Tibial nerve (tissue), 4 donors: ENCODE measurements at regions not wholly inside any gene's neighbourhood (a gene's known extent, or its start where the extent isn't known, plus 50 kb on each side); places are given as distances from the start of the nearest gene placed in this dataset.

Experiments used
- DNase-seq, 2 donors: peaks; one replicate each; pipeline ENCODE4 v3.0.0-alpha.2; 2019; ENCODE audit warnings: low spot score in 2 of 2
- H3K27ac ChIP-seq, 4 donors: fragments of 200-600 bp; sonication (generic) in 3 of 4; one replicate each; pipeline ENCODE4 v1.5.1; 2017 to 2019; ENCODE audit warnings: mild to moderate bottlenecking in 1 of 4
- H3K27me3 ChIP-seq, 2 donors: fragments of 200-600 bp; sonication (generic) in 1 of 2; one replicate each; pipeline versions ENCODE4 v1.5.1 to v1.6.0; 2017 to 2019
- H3K36me3 ChIP-seq, 3 donors: fragments of 200-600 bp; sonication (generic); one replicate each; pipeline ENCODE4 v1.5.1; 2018 to 2019
- H3K4me1 ChIP-seq, 4 donors: fragments of 200-600 bp; sonication (generic) in 3 of 4; one replicate each; pipeline ENCODE4 v1.5.1; 2017 to 2019
- H3K4me3 ChIP-seq, 4 donors: fragments of 200-600 bp; sonication (generic) in 3 of 4; one replicate each; pipeline ENCODE4 v1.5.1; 2017 to 2019; ENCODE audit warnings: mild to moderate bottlenecking in 1 of 4, moderate library complexity in 1 of 4
- H3K9me3 ChIP-seq, 4 donors: fragments of 200-600 bp; sonication (generic) in 3 of 4; one replicate each; pipeline ENCODE4 v1.5.1; 2017 to 2019
- EP300 ChIP-seq, 2 donors: sonication (generic); formaldehyde crosslinking; IDR thresholded peaks; one replicate each; pipeline ENCODE4 v1.6.1; 2017; ENCODE audit warnings: antibody characterized with exemption in 2 of 2, mild to moderate bottlenecking in 1 of 2
- POLR2A ChIP-seq, 2 donors: fragments of 450-650 bp; IDR thresholded peaks; one replicate each; pipeline ENCODE4 v1.6.1; 2017; ENCODE audit warnings: antibody characterized with exemption in 2 of 2, mild to moderate bottlenecking in 2 of 2, moderate library complexity in 2 of 2
- WGBS, 2 donors: methylation state at CpG; one replicate each; pipeline ENCODE4 v1.1.5; 2018; 5-methylcytosine and 5-hydroxymethylcytosine counted together
- TF ChIP-seq, protein P1 (sequence below), 5 experiments: fragments of 200-600 bp in 3 of 5; fragments of 450-650 bp in 2 of 5; sonication (generic) in 3 of 5; IDR thresholded peaks; one replicate each; pipeline ENCODE4 v1.5.1; 2016 to 2019; ENCODE audit warnings: antibody characterized with exemption in 5 of 5, mild to moderate bottlenecking in 3 of 5, moderate library complexity in 2 of 5

DNA sequence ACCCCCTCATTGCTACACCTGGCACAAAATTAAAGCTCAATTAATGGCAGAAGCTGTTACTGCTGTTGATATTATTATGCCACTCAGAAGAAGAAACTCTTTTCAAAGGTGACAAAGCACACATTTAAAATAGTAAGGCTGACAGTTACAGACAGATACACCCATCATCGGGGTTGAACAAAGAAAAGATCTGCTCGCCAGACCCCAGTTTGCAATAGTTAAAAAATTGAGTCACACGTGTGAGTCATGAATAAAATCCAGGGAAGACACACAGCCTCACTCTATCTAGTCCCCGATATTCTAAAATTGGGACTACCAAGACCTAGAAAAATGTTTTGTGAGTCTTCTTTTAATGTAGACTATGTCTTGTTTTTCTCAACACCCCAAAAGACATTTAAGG, 330.0 kb upstream of the SOX9 start:
- H3K4me1 ChIP-seq = no peaks in the 10 kb centered on the region
- H3K9me3 ChIP-seq = no peaks in the 10 kb centered on the region
- 70 to 72% methylated on average over 4 of the region's 4 CpGs for WGBS, 2 donors
- H3K27me3 ChIP-seq = no peaks in the 10 kb centered on the region
- no peak for DNase-seq
- no peak overlapping the region for H3K27ac ChIP-seq
- TF ChIP-seq EP300 (IDR thresholded peaks at IDR 0.05) (no peak), POLR2A (IDR thresholded peaks at IDR 0.05) (no peak)
- TF ChIP-seq, protein P1, sequence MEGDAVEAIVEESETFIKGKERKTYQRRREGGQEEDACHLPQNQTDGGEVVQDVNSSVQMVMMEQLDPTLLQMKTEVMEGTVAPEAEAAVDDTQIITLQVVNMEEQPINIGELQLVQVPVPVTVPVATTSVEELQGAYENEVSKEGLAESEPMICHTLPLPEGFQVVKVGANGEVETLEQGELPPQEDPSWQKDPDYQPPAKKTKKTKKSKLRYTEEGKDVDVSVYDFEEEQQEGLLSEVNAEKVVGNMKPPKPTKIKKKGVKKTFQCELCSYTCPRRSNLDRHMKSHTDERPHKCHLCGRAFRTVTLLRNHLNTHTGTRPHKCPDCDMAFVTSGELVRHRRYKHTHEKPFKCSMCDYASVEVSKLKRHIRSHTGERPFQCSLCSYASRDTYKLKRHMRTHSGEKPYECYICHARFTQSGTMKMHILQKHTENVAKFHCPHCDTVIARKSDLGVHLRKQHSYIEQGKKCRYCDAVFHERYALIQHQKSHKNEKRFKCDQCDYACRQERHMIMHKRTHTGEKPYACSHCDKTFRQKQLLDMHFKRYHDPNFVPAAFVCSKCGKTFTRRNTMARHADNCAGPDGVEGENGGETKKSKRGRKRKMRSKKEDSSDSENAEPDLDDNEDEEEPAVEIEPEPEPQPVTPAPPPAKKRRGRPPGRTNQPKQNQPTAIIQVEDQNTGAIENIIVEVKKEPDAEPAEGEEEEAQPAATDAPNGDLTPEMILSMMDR (IDR thresholded peaks at IDR 0.05) = no peak
- no peak overlapping the region for H3K4me3 ChIP-seq
- H3K36me3 ChIP-seq = no peaks in the 10 kb centered on the region

DNA sequence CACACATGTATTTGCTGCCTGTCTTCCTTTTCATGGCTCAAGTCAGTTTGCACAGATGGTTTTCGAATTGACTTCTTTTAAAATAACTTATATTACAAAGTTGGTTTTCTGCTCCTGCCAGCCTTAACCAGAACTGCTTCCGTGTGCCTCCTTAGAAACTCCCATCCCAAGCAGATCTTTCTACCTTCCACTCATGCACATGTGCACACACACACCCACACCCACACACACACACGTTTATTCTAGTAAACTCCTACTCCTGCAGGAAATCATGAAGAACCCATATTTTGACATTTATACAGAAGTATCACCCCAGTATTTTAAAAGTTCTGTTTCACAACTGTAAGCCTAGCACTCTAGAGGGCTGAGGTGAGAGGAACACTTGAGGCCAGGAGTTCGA, 329.5 kb upstream of the SOX9 start:
- WGBS, 2 donors = 70 to 78% methylated on average over 4 of the region's 4 CpGs
- H3K27ac ChIP-seq = no peak overlapping the region
- TF ChIP-seq POLR2A (IDR thresholded peaks at IDR 0.05) (no peak), EP300 (IDR thresholded peaks at IDR 0.05) (no peak)
- TF ChIP-seq, protein P1 (IDR thresholded peaks at IDR 0.05) = no peak
- no peak overlapping the region for H3K4me3 ChIP-seq
- no peaks in the 10 kb centered on the region for H3K36me3 ChIP-seq
- DNase-seq = no peak
- no peaks in the 10 kb centered on the region for H3K4me1 ChIP-seq
- H3K27me3 ChIP-seq = no peaks in the 10 kb centered on the region
- no peaks in the 10 kb centered on the region for H3K9me3 ChIP-seq

DNA sequence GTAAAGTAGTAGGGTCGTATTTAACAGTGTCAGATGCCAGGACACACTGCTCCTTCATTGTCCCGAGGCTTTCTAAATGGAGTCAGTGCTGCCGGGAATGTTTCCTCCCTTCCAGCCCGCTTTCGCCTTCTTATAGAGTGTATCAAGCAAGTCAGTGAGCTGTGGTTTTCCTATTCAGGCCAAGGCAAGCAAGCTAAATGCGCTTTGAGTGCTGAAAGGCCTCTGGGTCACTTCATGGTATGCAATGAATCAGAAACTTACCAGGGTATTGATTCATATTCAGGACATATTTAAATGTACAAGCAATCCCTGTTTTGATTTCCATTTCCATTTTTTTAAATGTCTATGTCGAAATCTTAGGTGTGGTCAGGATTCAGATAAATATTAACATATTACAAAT, 327.9 kb upstream of the SOX9 start:
- H3K36me3 ChIP-seq = no peaks in the 10 kb centered on the region
- no peaks in the 10 kb centered on the region for H3K27me3 ChIP-seq
- no peak overlapping the region for H3K4me3 ChIP-seq
- TF ChIP-seq POLR2A (IDR thresholded peaks at IDR 0.05) = no peak
- no peak for TF ChIP-seq EP300 (IDR thresholded peaks at IDR 0.05)
- TF ChIP-seq, protein P1 (IDR thresholded peaks at IDR 0.05) = no peak
- H3K27ac ChIP-seq = no peak overlapping the region
- WGBS, 2 donors = 37 to 41% methylated on average over 7 of the region's 7 CpGs
- no peaks in the 10 kb centered on the region for H3K4me1 ChIP-seq
- DNase-seq = no peak
- H3K9me3 ChIP-seq = no peaks in the 10 kb centered on the region

DNA sequence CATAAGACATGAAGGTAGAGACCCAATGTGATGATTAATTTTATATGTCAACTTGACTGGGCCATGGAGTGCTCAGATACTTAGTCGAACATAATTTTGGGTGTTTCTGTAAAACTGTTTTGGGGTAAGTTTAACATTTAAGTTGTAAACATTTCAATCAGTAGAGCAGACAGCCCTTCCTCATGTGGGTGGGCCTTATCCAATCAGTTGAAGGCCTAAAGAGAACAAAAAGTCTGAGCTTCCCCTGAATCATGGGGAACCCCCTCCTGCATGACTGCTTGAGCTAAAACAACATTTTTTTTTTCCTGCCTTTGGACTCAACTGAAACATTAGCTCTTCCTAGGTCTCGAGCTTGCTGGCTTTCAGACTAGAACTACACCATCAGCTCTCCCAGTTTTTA, 327.3 kb upstream of the SOX9 start:
- 83 to 88% methylated on average over 2 of the region's 2 CpGs for WGBS, 2 donors
- Histone ChIP-seq H3K9me3 (no peaks in the 10 kb centered on the region), H3K4me3 (no peak overlapping the region), H3K27ac (no peak overlapping the region), H3K4me1 (no peaks in the 10 kb centered on the region), H3K36me3 (no peaks in the 10 kb centered on the region), H3K27me3 (no peaks in the 10 kb centered on the region)
- no peak for DNase-seq
- no peak for TF ChIP-seq EP300 (IDR thresholded peaks at IDR 0.05)
- TF ChIP-seq, protein P1 (IDR thresholded peaks at IDR 0.05) = no peak
- no peak for TF ChIP-seq POLR2A (IDR thresholded peaks at IDR 0.05)

DNA sequence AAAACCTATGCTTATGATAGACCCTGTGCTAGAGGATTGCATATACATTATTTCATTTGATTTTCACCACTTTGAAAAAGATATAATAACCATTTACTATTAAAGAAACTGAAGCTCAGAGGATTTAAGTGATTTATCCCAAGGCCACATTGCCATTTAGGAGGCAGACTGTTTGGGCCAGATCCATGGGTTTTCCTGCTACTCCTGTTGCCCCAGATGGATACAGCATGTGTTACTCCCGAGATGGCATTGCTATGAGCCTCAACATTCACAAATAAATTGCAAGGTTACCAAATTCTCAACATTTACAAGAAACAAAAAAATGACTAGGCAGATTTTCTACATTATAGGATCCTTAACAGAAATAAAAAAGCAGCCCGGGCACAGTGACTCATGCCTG, 322.1 kb upstream of the SOX9 start:
- no peak for DNase-seq
- H3K27ac ChIP-seq = no peak overlapping the region
- H3K4me1 ChIP-seq = no peaks in the 10 kb centered on the region
- no peak overlapping the region for H3K4me3 ChIP-seq
- no peaks in the 10 kb centered on the region for H3K27me3 ChIP-seq
- WGBS, 2 donors = 77 to 89% methylated on average over 2 of the region's 2 CpGs
- no peaks in the 10 kb centered on the region for H3K9me3 ChIP-seq
- no peak for TF ChIP-seq POLR2A (IDR thresholded peaks at IDR 0.05)
- TF ChIP-seq, protein P1 (IDR thresholded peaks at IDR 0.05) = no peak
- TF ChIP-seq EP300 (IDR thresholded peaks at IDR 0.05) = no peak
- no peaks in the 10 kb centered on the region for H3K36me3 ChIP-seq
